C4-2B (cell line): ENCODE measurements at regions not wholly inside any gene's neighbourhood (a gene's known extent, or its start where the extent isn't known, plus 50 kb on each side); places are given as distances from the start of the nearest gene placed in this dataset.

ENCODE experiments used
- ZFX ChIP-seq: fragments of 450-650 bp; IDR thresholded peaks from 2 replicates; pipeline ENCODE4 v1.6.1; 2017
- TF ChIP-seq, protein P1 (sequence below): fragments of 450-650 bp; conservative IDR thresholded peaks from 2 replicates; pipeline ENCODE4 v1.5.1; 2017; ENCODE audit warnings: mild to moderate bottlenecking

DNA sequence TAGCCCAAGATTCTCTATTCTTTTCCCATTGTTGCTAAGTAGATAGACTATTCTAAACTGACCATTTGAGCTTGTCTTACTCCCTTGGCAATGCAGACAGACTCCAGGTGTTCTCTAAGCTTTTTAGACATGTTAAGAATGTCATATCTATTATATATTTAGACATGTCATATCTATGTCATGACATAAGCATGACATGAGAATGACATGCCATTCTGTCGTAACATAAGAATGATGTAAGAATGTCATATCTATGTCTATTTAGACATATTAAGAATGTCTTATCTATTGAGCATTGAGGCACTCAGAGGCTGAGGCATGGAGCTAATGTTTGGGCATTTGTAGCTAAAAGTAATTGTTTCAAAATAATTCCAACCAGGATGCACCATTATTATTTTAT lies 277.3 kb upstream of the ATP2B1 start:
- TF ChIP-seq, protein P1, sequence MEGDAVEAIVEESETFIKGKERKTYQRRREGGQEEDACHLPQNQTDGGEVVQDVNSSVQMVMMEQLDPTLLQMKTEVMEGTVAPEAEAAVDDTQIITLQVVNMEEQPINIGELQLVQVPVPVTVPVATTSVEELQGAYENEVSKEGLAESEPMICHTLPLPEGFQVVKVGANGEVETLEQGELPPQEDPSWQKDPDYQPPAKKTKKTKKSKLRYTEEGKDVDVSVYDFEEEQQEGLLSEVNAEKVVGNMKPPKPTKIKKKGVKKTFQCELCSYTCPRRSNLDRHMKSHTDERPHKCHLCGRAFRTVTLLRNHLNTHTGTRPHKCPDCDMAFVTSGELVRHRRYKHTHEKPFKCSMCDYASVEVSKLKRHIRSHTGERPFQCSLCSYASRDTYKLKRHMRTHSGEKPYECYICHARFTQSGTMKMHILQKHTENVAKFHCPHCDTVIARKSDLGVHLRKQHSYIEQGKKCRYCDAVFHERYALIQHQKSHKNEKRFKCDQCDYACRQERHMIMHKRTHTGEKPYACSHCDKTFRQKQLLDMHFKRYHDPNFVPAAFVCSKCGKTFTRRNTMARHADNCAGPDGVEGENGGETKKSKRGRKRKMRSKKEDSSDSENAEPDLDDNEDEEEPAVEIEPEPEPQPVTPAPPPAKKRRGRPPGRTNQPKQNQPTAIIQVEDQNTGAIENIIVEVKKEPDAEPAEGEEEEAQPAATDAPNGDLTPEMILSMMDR, result no peak
- no peak for TF ChIP-seq ZFX
